Keratinocyte (primary cell): ENCODE measurements at regions not wholly inside any gene's neighbourhood (a gene's known extent, or its start where the extent isn't known, plus 50 kb on each side); places are given as distances from the start of the nearest gene placed in this dataset.

Source experiments
- DNase-seq: peaks from one replicate; pipeline ENCODE4 v3.0.0-alpha.2; 2011; ENCODE audit warnings: low read depth, missing footprints, low spot score
- FAIRE-seq: peaks from 2 replicates; lab custom pipeline; 2011; peaks lifted over from hg19 to GRCh38; lab: Jason Lieb, UNC
- H2AFZ ChIP-seq: 2 replicates; pipeline ENCODE4 v1.6.0; 2012; ENCODE audit warnings: low read length, control low read depth, inconsistent platforms; ENCODE audit not compliant: control insufficient read depth
- H3K27ac ChIP-seq: 2 replicates; pipeline ENCODE4 v1.5.1; 2011; ENCODE audit warnings: low read length; ENCODE audit not compliant: control insufficient read depth, insufficient read depth
- H3K27me3 ChIP-seq: 3 replicates; pipeline ENCODE4 v1.6.0; 2011; ENCODE audit warnings: low read length; ENCODE audit not compliant: control insufficient read depth, insufficient read depth; ENCODE audit errors: extremely low read depth
- H3K36me3 ChIP-seq, 2 experiments: 2 replicates in 1 of 2; 3 replicates in 1 of 2; pipeline ENCODE4 v1.5.1; 2011; ENCODE audit warnings: low read length in 2 of 2, mild to moderate bottlenecking in 1 of 2; ENCODE audit not compliant: control insufficient read depth in 2 of 2, insufficient read depth in 2 of 2; ENCODE audit errors: extremely low read depth in 1 of 2
- H3K4me1 ChIP-seq: 3 replicates; pipeline ENCODE4 v1.5.1; 2011; ENCODE audit warnings: low read length; ENCODE audit not compliant: control insufficient read depth, insufficient read depth; ENCODE audit errors: extremely low read depth
- H3K4me2 ChIP-seq: 3 replicates; pipeline ENCODE4 v1.6.0; 2011; ENCODE audit warnings: low read depth, low read length; ENCODE audit not compliant: control insufficient read depth, insufficient read depth; ENCODE audit errors: extremely low read depth
- H3K4me3 ChIP-seq, 3 experiments: fragments of 200-600 bp in 1 of 3; sonication (generic) in 1 of 3; 2 replicates in 2 of 3; 3 replicates in 1 of 3; pipeline ENCODE4 v1.5.1; 2011 to 2016; ENCODE audit warnings: low read length in 3 of 3, mild to moderate bottlenecking in 3 of 3, control low read depth in 2 of 3, inconsistent platforms in 1 of 3, low read depth in 1 of 3, mixed read lengths in 1 of 3, mixed run types in 1 of 3, moderate library complexity in 1 of 3; ENCODE audit not compliant: control insufficient read depth in 2 of 3, insufficient read depth in 2 of 3; ENCODE audit errors: extremely low read depth in 1 of 3
- H3K79me2 ChIP-seq: 2 replicates; pipeline ENCODE4 v1.6.0; 2012; ENCODE audit warnings: low read length; ENCODE audit not compliant: control insufficient read depth, insufficient read depth
- H3K9ac ChIP-seq: 3 replicates; pipeline ENCODE4 v1.6.0; 2011; ENCODE audit warnings: low read length; ENCODE audit not compliant: control insufficient read depth, insufficient read depth; ENCODE audit errors: extremely low read depth
- H3K9me1 ChIP-seq: 3 replicates; pipeline ENCODE4 v1.6.0; 2011; ENCODE audit warnings: low read length; ENCODE audit not compliant: control insufficient read depth, insufficient read depth; ENCODE audit errors: extremely low read depth
- H3K9me3 ChIP-seq: 2 replicates; pipeline ENCODE4 v1.5.1; 2012; ENCODE audit warnings: low read depth, low read length; ENCODE audit not compliant: control insufficient read depth
- H4K20me1 ChIP-seq: 3 replicates; pipeline ENCODE4 v1.6.0; 2011; ENCODE audit warnings: low read length; ENCODE audit not compliant: control insufficient read depth, insufficient read depth; ENCODE audit errors: extremely low read depth
- CTCF ChIP-seq, 3 experiments: IDR thresholded peaks in 1 of 3; conservative IDR thresholded peaks in 1 of 3; optimal IDR thresholded peaks in 1 of 3; 2 replicates in 2 of 3; 3 replicates in 1 of 3; pipeline versions ENCODE3 to v1.5.1; 2011; ENCODE audit warnings: low read length in 3 of 3, mild to moderate bottlenecking in 3 of 3, moderate library complexity in 2 of 3, control low read depth in 1 of 3, inconsistent platforms in 1 of 3; ENCODE audit not compliant: insufficient read depth in 2 of 3; ENCODE audit errors: extremely low read depth in 1 of 3
- EZH2 ChIP-seq: IDR thresholded peaks from one replicate; pipeline ENCODE4 v1.6.1; 2012; ENCODE audit warnings: inconsistent platforms, mild to moderate bottlenecking, low read length, moderate library complexity
- dilution Hi-C: fragments of 300-500 bp; cut with MboI; formaldehyde crosslinking; loops from one replicate; pipeline ENCODE4 v1.7.0; 2020; ENCODE audit warnings: low sequenced_read_pairs; ENCODE audit not compliant: extremely low pct_ligation_motif_present

GRCh38 chr1:228906223-228906860 is 171.1 kb downstream of the RHOU start:
- H3K4me1 ChIP-seq = peaks cover 7% of the 10 kb centered on the region
- peaks cover 3% of the 10 kb centered on the region for H4K20me1 ChIP-seq
- no peak overlapping the region for H3K4me3 ChIP-seq
- no peak overlapping the region for H3K4me2 ChIP-seq
- dilution Hi-C loops = no loop called here
- H2AFZ ChIP-seq = no peak overlapping the region
- H3K27me3 ChIP-seq = peaks cover 40% of the 10 kb centered on the region
- H3K27ac ChIP-seq = no peak overlapping the region
- no peaks in the 10 kb centered on the region for H3K36me3 ChIP-seq
- no peak for FAIRE-seq
- no peaks in the 10 kb centered on the region for H3K9me3 ChIP-seq
- DNase-seq = no peak
- H3K9ac ChIP-seq = no peak overlapping the region
- H3K9me1 ChIP-seq = no peaks in the 10 kb centered on the region
- H3K79me2 ChIP-seq = no peaks in the 10 kb centered on the region
- TF ChIP-seq EZH2 (no peak), CTCF (optimal IDR thresholded peaks at IDR 0.05 in 1 of 3, IDR thresholded peaks at IDR 0.05 in 1 of 3, conservative IDR thresholded peaks at IDR 0.05 in 1 of 3; ENCODE audit: extremely low read depth in 1 of 3, insufficient read depth in 2 of 3, low read length in 3 of 3) (no peak)

GRCh38 chr1:228911225-228912210 is 176.2 kb downstream of the RHOU start:
- H3K27me3 ChIP-seq = peaks cover 20% of the 10 kb centered on the region
- H3K27ac ChIP-seq = no peak overlapping the region
- no peak overlapping the region for H2AFZ ChIP-seq
- no peak overlapping the region for H3K9ac ChIP-seq
- H3K4me3 ChIP-seq = no peak overlapping the region
- H3K4me1 ChIP-seq = no peaks in the 10 kb centered on the region
- H3K36me3 ChIP-seq = no peaks in the 10 kb centered on the region
- FAIRE-seq (no peak), DNase-seq (no peak)
- no peaks in the 10 kb centered on the region for H3K9me3 ChIP-seq
- dilution Hi-C loops = no loop called here
- H3K9me1 ChIP-seq = no peaks in the 10 kb centered on the region
- H4K20me1 ChIP-seq = no peaks in the 10 kb centered on the region
- H3K4me2 ChIP-seq = no peak overlapping the region
- H3K79me2 ChIP-seq = no peaks in the 10 kb centered on the region
- TF ChIP-seq CTCF (optimal IDR thresholded peaks at IDR 0.05 in 1 of 3, IDR thresholded peaks at IDR 0.05 in 1 of 3, conservative IDR thresholded peaks at IDR 0.05 in 1 of 3; ENCODE audit: extremely low read depth in 1 of 3, insufficient read depth in 2 of 3, low read length in 3 of 3) (no peak), EZH2 (no peak)
